GM21526 (cell line): ENCODE measurements at regions not wholly inside any gene's neighbourhood (a gene's known extent, or its start where the extent isn't known, plus 50 kb on each side); places are given as distances from the start of the nearest gene placed in this dataset.

Experiments
- ATAC-seq: cut with Tn5 transposase; IDR thresholded peaks from one replicate; pipeline ENCODE4 v1.9.1; 2021; ENCODE audit warnings: moderate library complexity; ENCODE audit not compliant: unreplicated experiment, low FRiP score

DNA sequence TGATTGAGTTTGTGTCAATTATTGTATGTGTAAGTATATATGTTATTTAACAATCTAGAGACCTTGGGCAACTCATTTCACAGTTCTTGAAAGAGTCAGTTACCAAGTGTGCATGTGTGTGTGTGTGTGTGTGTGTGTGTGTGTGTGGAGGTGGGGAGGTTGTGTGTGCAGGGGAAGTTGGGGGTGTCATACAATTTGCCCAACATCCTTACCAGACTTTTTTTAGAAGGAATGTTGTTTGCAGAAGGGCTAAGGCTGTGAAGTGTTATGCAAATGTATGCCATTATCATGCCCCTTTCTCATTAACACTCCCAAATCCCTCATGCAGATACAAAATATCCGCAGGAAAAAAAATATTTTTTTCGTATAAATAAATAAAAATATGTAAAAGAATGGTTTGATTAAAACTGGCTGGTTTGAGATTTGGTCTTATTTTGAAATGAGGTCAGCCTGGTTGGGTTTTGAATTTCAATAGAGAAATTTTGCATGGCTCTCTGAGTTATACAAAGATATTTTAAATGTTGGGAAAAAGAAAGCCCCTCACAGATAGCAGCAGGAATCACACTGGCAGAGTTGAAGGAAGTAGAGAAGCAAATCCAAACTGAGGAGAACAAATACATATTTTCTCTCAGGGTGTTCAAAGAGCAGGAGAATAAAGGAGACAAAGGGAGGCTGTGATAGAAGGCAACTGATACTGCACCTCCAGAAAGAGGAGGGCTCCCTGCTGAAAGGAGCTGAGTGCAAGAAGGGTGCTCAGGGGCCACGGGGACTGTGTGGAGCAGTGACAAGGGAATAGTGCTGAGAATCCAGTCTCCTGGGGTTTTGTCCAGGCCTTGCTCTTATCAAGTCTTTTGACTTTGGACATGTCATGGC, 1365.5 kb upstream of the CELF4 start:
- ATAC-seq: no peak

DNA sequence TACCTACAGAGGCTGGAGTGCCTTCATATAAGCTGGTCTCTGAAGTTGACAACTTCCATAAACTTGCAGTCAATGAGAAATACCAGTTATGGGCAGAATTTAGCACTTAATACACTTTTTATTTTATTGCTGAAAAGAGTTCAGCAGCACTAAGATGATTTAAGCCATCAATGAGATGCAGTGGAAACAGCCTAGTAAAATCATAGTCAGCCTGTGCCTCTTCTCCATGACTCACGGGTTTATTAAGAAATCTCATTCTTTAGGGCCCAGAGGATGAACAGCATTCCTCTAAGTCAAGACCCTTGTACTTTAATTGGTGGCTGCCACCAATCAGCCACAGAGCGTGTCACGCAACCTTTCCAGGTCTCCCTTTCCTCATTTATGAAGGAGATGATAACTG, 1357.9 kb upstream of the CELF4 start:
- no peak for ATAC-seq

- ATAC-seq: no peak
Observed at GRCh38 chr18:38923126-38923525, 1357.5 kb upstream of the CELF4 start.

GRCh38 chr18:38909972-38910371, 1344.4 kb upstream of the CELF4 start:
- no peak for ATAC-seq

DNA sequence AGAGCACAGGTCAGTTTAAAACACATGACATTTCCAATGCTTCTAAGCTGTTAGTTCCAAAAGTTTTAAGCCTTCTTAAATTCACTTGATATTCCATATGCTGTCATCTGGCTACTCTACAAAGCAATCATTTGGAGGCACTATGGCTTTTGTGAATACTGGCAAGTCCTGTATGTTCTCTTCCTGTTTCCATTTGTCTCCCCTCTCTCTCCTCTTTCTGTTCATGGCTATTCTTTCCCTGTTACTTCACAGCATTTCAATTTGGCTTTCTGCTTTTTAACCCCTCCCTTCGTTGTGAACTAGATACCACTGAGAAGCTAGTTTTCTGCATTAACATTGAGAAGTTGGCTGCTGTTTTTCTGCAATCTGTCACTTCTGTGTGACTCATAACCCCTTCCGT, 1337.2 kb upstream of the CELF4 start:
- no peak for ATAC-seq

DNA sequence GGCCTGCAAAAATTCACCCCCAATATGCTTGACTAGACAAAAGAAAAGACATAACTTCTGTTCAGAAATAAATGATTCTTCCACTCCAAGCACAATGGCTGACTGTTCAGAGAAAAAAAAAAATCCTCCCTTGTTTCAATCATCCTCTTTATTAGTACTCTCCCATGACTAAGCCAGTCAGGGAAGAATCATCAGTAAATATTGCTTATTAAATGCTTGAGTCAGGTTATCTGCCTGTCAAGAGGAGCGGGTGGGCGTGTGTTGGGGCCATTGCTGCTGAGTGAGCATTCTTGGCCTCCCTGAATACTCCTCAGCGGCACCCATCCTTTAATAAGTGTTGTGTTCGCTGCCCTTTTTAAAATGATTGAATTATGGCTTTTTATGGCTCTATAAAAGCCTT, 1334.8 kb upstream of the CELF4 start:
- ATAC-seq: no peak

GRCh38 chr18:38900031-38900430, 1334.4 kb upstream of the CELF4 start:
- no peak for ATAC-seq

GRCh38 chr18:38899252-38899651, 1333.7 kb upstream of the CELF4 start:
- no peak for ATAC-seq

DNA sequence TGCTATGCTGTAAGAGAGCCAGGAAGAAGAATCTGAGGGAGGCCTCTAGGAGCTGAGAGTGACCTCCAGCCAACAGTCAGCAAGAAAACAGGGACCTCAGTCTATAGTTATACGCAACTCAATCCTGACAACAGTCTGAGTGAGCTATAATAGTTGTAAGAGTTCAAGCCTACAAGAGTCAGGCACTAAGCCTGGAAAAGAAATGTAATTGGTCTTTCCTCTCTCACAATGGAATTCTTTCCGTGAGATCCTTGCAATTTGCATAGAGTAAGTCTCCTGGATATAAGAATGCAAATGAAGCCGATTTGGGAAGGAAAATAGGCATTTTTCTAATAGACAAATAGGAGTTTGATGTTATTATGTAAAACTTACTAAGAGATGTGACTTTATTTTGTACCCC, 1332.6 kb upstream of the CELF4 start:
- ATAC-seq: no peak

DNA sequence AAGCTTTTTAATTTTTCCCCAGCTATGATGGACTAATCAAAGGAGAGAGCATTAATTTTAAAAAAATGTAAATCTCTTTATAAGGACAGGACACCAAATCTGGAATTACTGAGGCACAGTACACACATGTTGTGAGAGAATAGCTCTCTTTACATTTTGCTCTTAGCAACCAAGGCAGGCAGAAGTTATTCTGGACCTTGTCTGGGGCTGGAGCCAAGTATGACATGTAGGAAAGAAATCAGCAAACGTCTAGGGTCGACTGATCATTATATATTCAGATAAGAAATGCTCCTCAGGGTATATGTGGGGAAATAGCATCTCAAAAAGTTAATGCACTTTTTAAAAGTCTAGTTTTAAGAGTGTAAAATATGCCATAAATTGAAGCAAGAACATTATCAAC, 1330.0 kb upstream of the CELF4 start:
- ATAC-seq: no peak

DNA sequence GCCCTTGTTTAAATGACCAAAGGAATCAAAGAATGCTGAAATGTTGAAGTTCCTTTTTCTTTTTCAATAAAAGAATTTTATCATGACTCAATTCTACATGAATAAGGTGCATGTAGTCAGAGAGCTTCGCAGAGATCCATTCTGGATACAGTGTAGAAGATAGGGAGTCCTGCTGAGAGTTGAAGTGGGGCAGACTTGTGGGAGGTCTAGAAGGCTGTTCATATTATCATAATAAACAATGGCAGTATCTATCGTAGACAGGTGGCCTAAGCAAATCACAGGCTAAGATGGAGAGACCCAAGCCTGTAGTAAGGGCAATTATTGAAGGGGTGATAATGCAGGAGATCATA, 1322.0 kb upstream of the CELF4 start:
- no peak for ATAC-seq

DNA sequence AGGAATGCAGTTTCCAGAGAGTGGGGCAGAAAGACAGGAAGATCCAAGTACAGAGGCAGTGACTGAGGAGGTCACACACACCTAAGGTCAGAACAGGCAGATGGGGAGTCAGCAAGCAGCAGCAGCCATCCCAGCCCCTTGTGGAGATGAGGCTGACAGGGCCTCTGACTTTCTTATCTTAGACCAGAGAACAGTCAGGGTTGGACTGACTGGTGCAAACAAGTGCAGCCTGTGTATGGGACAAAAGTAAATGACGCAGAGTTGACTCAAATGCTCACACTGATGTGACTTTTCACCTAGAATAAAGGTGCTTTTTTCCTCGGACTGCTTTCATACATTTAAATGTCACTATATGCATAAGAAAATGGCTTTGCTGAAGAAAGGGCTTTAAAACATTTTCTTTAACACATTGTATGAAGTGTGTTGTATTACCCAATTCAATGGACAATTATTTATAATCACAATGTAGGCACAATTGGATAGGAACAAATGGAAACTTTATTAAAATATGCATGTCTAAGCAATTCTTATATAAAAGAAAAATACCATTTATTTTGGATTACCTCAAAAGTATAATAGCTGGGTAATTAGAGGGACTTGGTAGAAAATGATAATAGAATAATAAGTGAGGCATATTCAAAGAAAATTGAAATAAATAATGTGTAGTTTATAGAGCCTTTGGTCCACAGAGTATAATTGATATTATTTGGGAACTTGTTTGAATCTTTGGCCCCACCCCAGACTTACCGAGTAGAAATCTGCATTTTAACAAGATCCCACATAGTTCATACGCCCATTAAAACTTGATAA, 1321.5 kb upstream of the CELF4 start:
- no peak for ATAC-seq

- ATAC-seq: no peak
Observed at GRCh38 chr18:38886235-38886634, 1320.6 kb upstream of the CELF4 start.

DNA sequence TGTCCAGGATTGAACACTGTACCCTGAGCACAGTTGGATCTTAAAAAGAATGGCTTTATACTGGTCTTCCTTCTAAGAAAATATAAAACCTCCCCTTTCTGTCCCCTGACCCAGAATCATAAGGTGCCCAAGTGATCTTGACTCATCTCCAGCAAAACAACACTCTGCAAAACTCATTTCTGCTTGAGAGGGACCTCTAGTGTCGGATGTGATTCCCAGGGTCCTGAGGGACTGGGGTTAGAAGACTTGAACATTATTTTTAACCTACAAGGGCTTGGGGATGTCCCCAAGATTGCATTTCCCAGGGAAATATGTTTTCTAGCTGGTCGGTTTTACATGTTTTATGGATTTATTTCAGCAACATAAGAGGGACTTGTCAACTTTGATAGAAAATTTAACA, 1318.5 kb upstream of the CELF4 start:
- ATAC-seq: no peak

DNA sequence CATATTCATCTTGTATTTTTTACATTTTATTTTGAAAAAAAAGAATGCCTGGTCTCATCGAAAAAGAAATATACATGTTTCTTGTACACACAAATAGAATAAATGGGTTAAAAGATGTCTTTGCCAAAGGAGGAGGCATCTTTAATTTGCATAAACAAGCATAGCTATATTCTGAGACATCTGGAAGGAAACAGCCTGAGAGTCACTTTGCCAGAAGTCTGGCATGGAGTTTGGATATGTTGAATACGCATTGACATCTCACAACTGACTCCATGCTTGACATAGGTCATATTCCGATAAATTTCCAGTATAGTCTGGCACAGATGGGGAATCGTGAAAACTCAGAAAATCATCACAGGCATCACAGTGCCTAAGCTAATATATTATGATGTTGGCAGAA, 1317.5 kb upstream of the CELF4 start:
- no peak for ATAC-seq

DNA sequence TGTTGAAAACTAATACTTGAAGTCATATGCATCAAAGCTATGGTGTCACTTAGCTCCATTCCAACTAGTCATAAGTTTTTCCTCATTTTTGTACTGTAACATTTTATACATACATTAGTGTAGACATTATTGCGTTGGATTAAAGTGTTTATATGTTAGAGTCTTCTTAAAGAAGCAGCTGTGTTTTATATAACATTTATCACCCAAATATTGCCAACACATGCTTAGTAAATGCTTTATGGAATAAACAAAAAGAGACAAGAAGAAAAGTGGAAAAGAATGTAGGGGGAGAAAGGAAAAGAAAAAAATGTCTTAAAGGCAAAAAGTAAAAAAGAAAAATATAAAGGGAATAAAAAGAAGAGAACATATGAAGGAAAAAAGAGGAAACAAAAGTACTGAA, 1314.3 kb upstream of the CELF4 start:
- ATAC-seq: no peak

DNA sequence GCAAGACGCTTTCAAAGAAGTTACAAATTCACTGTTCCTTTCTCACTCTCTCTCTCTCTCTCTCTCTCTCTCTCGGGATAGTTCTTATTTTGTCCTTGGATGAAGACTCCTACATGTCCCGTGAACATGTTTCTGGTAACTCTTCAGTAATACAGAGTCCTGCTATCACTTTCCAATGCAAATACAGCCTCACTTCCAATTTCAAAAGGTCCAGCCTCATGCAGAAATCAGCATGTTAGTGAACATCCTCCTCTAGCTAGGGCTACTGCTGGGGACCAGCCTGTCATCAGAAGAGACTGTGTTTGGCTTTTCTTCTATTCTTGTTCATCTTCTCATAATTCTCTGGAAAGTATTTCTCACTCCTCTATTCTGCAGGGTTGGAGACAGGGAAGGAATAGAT, 1306.7 kb upstream of the CELF4 start:
- ATAC-seq: no peak

- ATAC-seq: no peak
Observed at GRCh38 chr18:38868757-38869156, 1303.2 kb upstream of the CELF4 start.

GRCh38 chr18:38867680-38868079, 1302.1 kb upstream of the CELF4 start:
- no peak for ATAC-seq

DNA sequence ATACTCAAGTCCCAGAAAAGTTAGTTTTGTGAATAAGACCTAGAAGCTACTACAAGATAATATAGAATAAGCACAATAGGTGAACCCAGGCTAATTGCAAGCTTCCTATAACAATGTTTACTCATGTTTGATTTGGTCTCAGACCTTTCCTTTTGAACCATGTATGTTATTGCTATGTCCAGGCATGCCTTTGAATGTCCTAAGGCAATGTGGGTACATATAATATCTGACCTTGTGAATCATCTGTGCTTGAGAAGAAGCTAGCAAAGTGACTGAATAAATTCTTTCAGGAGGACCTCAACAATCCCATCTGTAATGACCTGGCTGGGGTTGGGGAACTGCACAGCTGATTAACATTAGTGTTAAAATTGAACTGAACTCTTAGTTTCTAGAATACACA, 1285.9 kb upstream of the CELF4 start:
- ATAC-seq: no peak

- no peak for ATAC-seq
Observed at GRCh38 chr18:38847326-38847725, 1281.7 kb upstream of the CELF4 start.

GRCh38 chr18:38843291-38843690, 1277.7 kb upstream of the CELF4 start:
- ATAC-seq: no peak
